ENCODE measurements at regions not wholly inside any gene's neighbourhood (a gene's known extent, or its start where the extent isn't known, plus 50 kb on each side); places are given as distances from the start of the nearest gene placed in this dataset.

GRCh38 chr13:89205856-89206520, 1534.8 kb downstream of the SLITRK5 start:
- H3K27me3 ChIP-seq (ENCODE audit: control insufficient read depth in 2 of 2, insufficient read depth in 2 of 2, low read length in 2 of 2), result no peaks in the 10 kb centered on the region
- intact Hi-C loops (cut with micrococcal nuclease), result no loop called here
- ChIA-PET POLR2A (interaction anchor here (0.6 kb wide), 1 partner anchor 152 kb away, joined by 4 read pairs; no protein-coding TSS in a partner anchor), CTCF (ENCODE audit: low intra/inter-chr PET ratio) (no interaction called here)
- H3K9me1 ChIP-seq (ENCODE audit: control insufficient read depth, insufficient read depth, low read length), result no peaks in the 10 kb centered on the region
- no peaks in the 10 kb centered on the region for H3K9me3 ChIP-seq (replicated peaks; ENCODE audit: control insufficient read depth, insufficient read depth, low read depth, low read length)
- no peaks in the 10 kb centered on the region for H4K20me1 ChIP-seq (replicated peaks; ENCODE audit: control insufficient read depth, insufficient read depth, low read length)
- H3K27ac ChIP-seq (ENCODE audit: extremely low read depth, low read depth, low read length), result no peak overlapping the region
- no peak overlapping the region for H3K4me2 ChIP-seq (ENCODE audit: insufficient read depth, low read length)
- 0% methylated on average over 3 of the region's 3 CpGs for WGBS (ENCODE audit: insufficient coverage, low coverage, missing lambda C conversion rate)
- ATAC-seq (no peak), FAIRE-seq (no peak), DNase-seq (ENCODE audit: extremely low read depth in 1 of 4, low spot score in 3 of 4) (no peak)
- no TSS peak for BruUV-seq (replicated peaks)
- H3K36me3 ChIP-seq (ENCODE audit: control insufficient read depth, insufficient read depth, low read length), result no peaks in the 10 kb centered on the region
- no peak overlapping the region for H2AFZ ChIP-seq (ENCODE audit: low read depth, low read length)
- H3K4me3 ChIP-seq, result no peak overlapping the region
- H3K79me2 ChIP-seq (ENCODE audit: control insufficient read depth, insufficient read depth, low read length), result no peaks in the 10 kb centered on the region
- TF ChIP-seq SMARCB1 (IDR thresholded peaks at IDR 0.05; ENCODE audit: insufficient read length, low read depth) (no peak), SMARCA5 (IDR thresholded peaks at IDR 0.05) (no peak), RB1 (IDR thresholded peaks at IDR 0.05; ENCODE audit: low read depth) (no peak), KLF6 (CRISPR knock-in tag; IDR thresholded peaks at IDR 0.05; ENCODE audit: borderline replicate concordance) (no peak), ZNF507 (tag; conservative IDR thresholded peaks at IDR 0.05) (no peak), ZNF140 (CRISPR knock-in tag; IDR thresholded peaks at IDR 0.05) (no peak), ID3 (CRISPR knock-in tag; IDR thresholded peaks at IDR 0.05) (no peak), ID3 (tag; IDR thresholded peaks at IDR 0.05) (no peak), ZNF224 (CRISPR knock-in tag; IDR thresholded peaks at IDR 0.05) (no peak), FOSL1 (tag; conservative IDR thresholded peaks at IDR 0.05) (no peak), POLR3G (IDR thresholded peaks at IDR 0.05; ENCODE audit: extremely low read depth, insufficient read length, insufficient replicate concordance) (no peak), MTA3 (IDR thresholded peaks at IDR 0.05; ENCODE audit: borderline replicate concordance) (no peak), NUFIP1 (IDR thresholded peaks at IDR 0.05; ENCODE audit: partially characterized antibody) (no peak)
- in situ Hi-C loops (cut with MboI), result no loop called here
- H3K4me1 ChIP-seq (replicated peaks in 1 of 2; ENCODE audit: control insufficient read depth in 2 of 2, insufficient read depth in 2 of 2, low read length in 2 of 2), result no peaks in the 10 kb centered on the region
- H3K9ac ChIP-seq (ENCODE audit: insufficient read depth in 1 of 2, low read depth in 2 of 2, low read length in 2 of 2), result no peak overlapping the region

Measured in K562 (cell line).